ENCODE measurements at regions not wholly inside any gene's neighbourhood (a gene's known extent, or its start where the extent isn't known, plus 50 kb on each side); places are given as distances from the start of the nearest gene placed in this dataset.

GRCh38 chr13:48158915-48159314 lies 64.0 kb upstream of the MED4 start:
- FAIRE-seq (no peak), DNase-seq (peak in 2 of 5 donors; percentile 9 to 50)
- no peaks in the 10 kb centered on the region for H3K9me3 ChIP-seq (ENCODE audit: control insufficient read depth in 2 of 3, insufficient read depth in 1 of 3, low read length in 3 of 3)
- H3K27me3 ChIP-seq (ENCODE audit: control insufficient read depth, insufficient read depth, low read length) = no peaks in the 10 kb centered on the region
- peak overlapping the region in 1 of 3 donors; percentile 30 for H3K4me3 ChIP-seq (ENCODE audit: low read length in 3 of 3)
- H3K27ac ChIP-seq (ENCODE audit: low read depth in 2 of 2, low read length in 2 of 2) = peak overlapping the region; percentile 88 to 91
- H3K36me3 ChIP-seq (ENCODE audit: control insufficient read depth in 2 of 3, insufficient read depth in 3 of 3, low read length in 3 of 3) = no peaks in the 10 kb centered on the region
- peaks cover 0 to 35% (median 3%) of the 10 kb centered on the region in 3 donors for H3K4me1 ChIP-seq (ENCODE audit: control insufficient read depth in 2 of 3, insufficient read depth in 2 of 3, low read depth in 1 of 3, low read length in 3 of 3)
- peak overlapping the region in 1 of 3 donors; percentile 31 for H3K9ac ChIP-seq (ENCODE audit: low read length in 3 of 3)
- TF ChIP-seq CTCF (IDR thresholded peaks at IDR 0.05; ENCODE audit: borderline replicate concordance, extremely low read depth, insufficient read depth) = no peak
- intact Hi-C loops (cut with DNase I) = no loop called here

- TF ChIP-seq CTCF (IDR thresholded peaks at IDR 0.05; ENCODE audit: borderline replicate concordance, extremely low read depth, insufficient read depth) = no peak
- Histone ChIP-seq H3K4me3 (ENCODE audit: low read length in 3 of 3) (peak overlapping the region in 2 of 3 donors; percentile 48 to 60), H3K4me1 (ENCODE audit: control insufficient read depth in 2 of 3, insufficient read depth in 2 of 3, low read depth in 1 of 3, low read length in 3 of 3) (peaks cover 0 to 35% (median 6%) of the 10 kb centered on the region in 3 donors), H3K9me3 (ENCODE audit: control insufficient read depth in 2 of 3, insufficient read depth in 1 of 3, low read length in 3 of 3) (no peaks in the 10 kb centered on the region), H3K27ac (ENCODE audit: low read depth in 2 of 2, low read length in 2 of 2) (peak overlapping the region; percentile 88 to 91), H3K9ac (ENCODE audit: low read length in 3 of 3) (peak overlapping the region in 1 of 3 donors; percentile 67), H3K36me3 (ENCODE audit: control insufficient read depth in 2 of 3, insufficient read depth in 3 of 3, low read length in 3 of 3) (no peaks in the 10 kb centered on the region), H3K27me3 (ENCODE audit: control insufficient read depth, insufficient read depth, low read length) (no peaks in the 10 kb centered on the region)
- FAIRE-seq = no peak
- DNase-seq = peak in 2 of 5 donors; percentile 15 to 43
- intact Hi-C loops (cut with DNase I) = no loop called here
Measured at GRCh38 chr13:48158290-48158689, 63.4 kb upstream of the MED4 start.

GRCh38 chr13:48156466-48156865 lies 61.6 kb upstream of the MED4 start:
- H3K4me1 ChIP-seq (ENCODE audit: control insufficient read depth in 2 of 3, insufficient read depth in 2 of 3, low read depth in 1 of 3, low read length in 3 of 3) = peaks cover 0 to 42% (median 11%) of the 10 kb centered on the region in 3 donors
- no peak for DNase-seq

More at GRCh38 chr13:48156466-48156865, 61.6 kb upstream of the MED4 start:
- intact Hi-C loops (cut with DNase I) = no loop called here
- Histone ChIP-seq H3K9ac (ENCODE audit: low read length in 3 of 3) (no peak overlapping the region), H3K36me3 (ENCODE audit: control insufficient read depth in 2 of 3, insufficient read depth in 3 of 3, low read length in 3 of 3) (no peaks in the 10 kb centered on the region), H3K27ac (ENCODE audit: low read depth in 2 of 2, low read length in 2 of 2) (peak overlapping the region; percentile 49 to 70), H3K4me3 (ENCODE audit: low read length in 3 of 3) (peak overlapping the region in 1 of 3 donors; percentile 3), H3K9me3 (ENCODE audit: control insufficient read depth in 2 of 3, insufficient read depth in 1 of 3, low read length in 3 of 3) (no peaks in the 10 kb centered on the region), H3K27me3 (ENCODE audit: control insufficient read depth, insufficient read depth, low read length) (no peaks in the 10 kb centered on the region)
- no peak for TF ChIP-seq CTCF (IDR thresholded peaks at IDR 0.05; ENCODE audit: borderline replicate concordance, extremely low read depth, insufficient read depth)
- FAIRE-seq = no peak
